NT2/D1 (cell line): ENCODE measurements at regions not wholly inside any gene's neighbourhood (a gene's known extent, or its start where the extent isn't known, plus 50 kb on each side); places are given as distances from the start of the nearest gene placed in this dataset.

ENCODE experiments used
- DNase-seq: peaks from one replicate; pipeline ENCODE4 v3.0.0-alpha.2; 2011; ENCODE audit warnings: low read depth, low spot score
- H3K27me3 ChIP-seq: 2 replicates; pipeline ENCODE4 v1.6.0; 2011; ENCODE audit warnings: mild to moderate bottlenecking; ENCODE audit not compliant: insufficient read length, insufficient read depth
- H3K36me3 ChIP-seq: 2 replicates; pipeline ENCODE4 v1.6.1; 2011; ENCODE audit warnings: mild to moderate bottlenecking, low read length, mixed read lengths; ENCODE audit not compliant: insufficient read depth, insufficient read length
- H3K4me1 ChIP-seq: 2 replicates; pipeline ENCODE4 v1.5.1; 2011; ENCODE audit not compliant: insufficient read depth, insufficient read length
- H3K4me3 ChIP-seq: 2 replicates; pipeline ENCODE4 v1.5.1; 2011; ENCODE audit warnings: low read depth; ENCODE audit not compliant: insufficient read length
- H3K9ac ChIP-seq: 2 replicates; pipeline ENCODE4 v1.6.0; 2011; ENCODE audit warnings: low read depth; ENCODE audit not compliant: insufficient read length
- H3K9me3 ChIP-seq: 2 replicates; pipeline ENCODE4 v1.5.1; 2011; ENCODE audit warnings: mild to moderate bottlenecking, low read length; ENCODE audit not compliant: insufficient read depth
- SUZ12 ChIP-seq: IDR thresholded peaks from 2 replicates; pipeline ENCODE4 v1.6.1; 2011; ENCODE audit not compliant: insufficient read length, insufficient read depth; ENCODE audit errors: extremely low read depth
- YY1 ChIP-seq: IDR thresholded peaks from 2 replicates; pipeline ENCODE4 v1.6.1; 2011; ENCODE audit not compliant: insufficient read length, insufficient read depth
- ZNF274 ChIP-seq: IDR thresholded peaks from 2 replicates; pipeline ENCODE4 v1.6.1; 2011; ENCODE audit warnings: mild to moderate bottlenecking, low read depth, low read length

DNA sequence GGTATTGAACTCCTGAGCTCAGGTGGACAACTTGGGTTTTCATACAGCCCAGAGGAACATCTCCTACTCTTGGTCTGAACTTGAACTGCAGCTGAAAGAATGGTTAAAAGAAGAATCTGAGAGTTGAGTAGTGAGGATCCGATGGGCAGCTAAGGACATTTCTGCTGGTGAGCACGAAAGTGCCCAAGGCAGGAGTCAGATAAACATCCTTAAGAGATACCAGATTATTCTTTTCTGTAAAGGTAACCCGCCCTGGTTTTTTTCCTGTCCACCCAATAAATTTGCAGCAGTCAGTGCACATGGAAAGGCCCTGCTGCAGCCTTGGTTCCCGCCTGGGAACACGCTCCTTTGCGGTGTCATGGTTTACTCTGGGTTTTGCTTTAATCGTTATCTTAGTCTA lies 78.4 kb upstream of the ARHGEF7 start:
- Histone ChIP-seq H3K27me3 (no peaks in the 10 kb centered on the region), H3K36me3 (no peaks in the 10 kb centered on the region), H3K9me3 (no peaks in the 10 kb centered on the region), H3K4me3 (no peak overlapping the region), H3K9ac (no peak overlapping the region), H3K4me1 (no peaks in the 10 kb centered on the region)
- no peak for DNase-seq
- TF ChIP-seq ZNF274 (no peak), SUZ12 (no peak), YY1 (no peak)

GRCh38 chr13:111035861-111036260 lies 79.2 kb upstream of the ARHGEF7 start:
- no peak overlapping the region for H3K9ac ChIP-seq
- no peak for DNase-seq
- H3K27me3 ChIP-seq, result no peaks in the 10 kb centered on the region
- TF ChIP-seq ZNF274, result no peak
- TF ChIP-seq SUZ12, result no peak
- TF ChIP-seq YY1, result no peak
- H3K4me3 ChIP-seq, result no peak overlapping the region
- no peaks in the 10 kb centered on the region for H3K36me3 ChIP-seq
- no peaks in the 10 kb centered on the region for H3K9me3 ChIP-seq
- H3K4me1 ChIP-seq, result no peaks in the 10 kb centered on the region

- Histone ChIP-seq H3K4me1 (no peaks in the 10 kb centered on the region), H3K4me3 (no peak overlapping the region), H3K9ac (no peak overlapping the region), H3K9me3 (no peaks in the 10 kb centered on the region), H3K36me3 (no peaks in the 10 kb centered on the region), H3K27me3 (no peaks in the 10 kb centered on the region)
- no peak for DNase-seq
- TF ChIP-seq SUZ12 (no peak), YY1 (no peak), ZNF274 (no peak)
Measured at GRCh38 chr13:111034811-111035210, 80.3 kb upstream of the ARHGEF7 start.

DNA sequence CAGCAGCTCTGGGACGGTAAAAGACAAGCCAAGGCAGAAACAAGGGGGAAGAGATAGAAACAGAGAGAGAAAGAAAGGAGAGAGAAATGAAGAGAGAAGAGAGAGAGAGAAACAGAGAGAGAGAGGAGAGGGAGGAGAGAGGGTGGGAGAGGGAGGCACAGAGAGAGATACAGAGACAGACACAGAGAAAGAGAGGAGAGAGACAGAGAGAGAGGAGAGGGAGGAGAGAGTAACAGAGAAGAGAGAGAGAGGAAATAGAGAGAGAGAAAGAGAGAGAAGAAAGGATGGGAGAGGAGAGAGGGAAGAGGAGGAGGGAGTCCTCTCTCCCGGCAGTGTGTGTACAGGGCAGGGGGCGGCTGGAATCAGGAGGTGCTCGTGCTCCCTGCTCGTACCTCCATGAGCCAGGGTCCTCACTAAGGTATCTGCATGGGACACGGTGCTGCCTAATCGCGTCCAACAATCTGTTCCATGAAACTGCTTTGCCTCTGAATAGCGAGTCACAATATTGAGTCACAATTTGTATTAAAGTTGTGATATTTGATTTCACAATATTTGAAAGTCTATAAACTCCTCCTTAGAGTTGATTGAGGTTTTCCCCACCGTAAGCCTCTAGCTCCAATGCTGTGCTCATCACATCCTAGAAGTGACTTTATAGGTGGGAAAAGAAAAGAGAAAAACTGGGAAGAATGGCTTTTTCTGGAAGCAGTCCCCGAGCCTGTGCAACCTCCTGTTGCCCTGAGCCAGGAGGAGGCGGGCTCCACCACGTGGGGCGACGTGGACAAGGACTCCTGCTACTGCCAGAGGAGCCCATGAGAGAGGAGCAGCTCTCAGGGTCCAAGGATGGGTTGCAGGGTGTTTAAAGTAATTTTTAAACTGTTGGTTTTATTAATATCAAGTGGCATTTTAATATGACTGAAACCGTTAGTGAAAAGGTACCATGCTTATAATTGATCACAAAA lies 81.7 kb upstream of the ARHGEF7 start:
- TF ChIP-seq YY1 (no peak), ZNF274 (no peak), SUZ12 (no peak)
- H3K36me3 ChIP-seq, result no peaks in the 10 kb centered on the region
- H3K4me1 ChIP-seq, result no peaks in the 10 kb centered on the region
- DNase-seq, result no peak
- H3K9ac ChIP-seq, result no peak overlapping the region
- no peaks in the 10 kb centered on the region for H3K9me3 ChIP-seq
- H3K4me3 ChIP-seq, result no peak overlapping the region
- no peaks in the 10 kb centered on the region for H3K27me3 ChIP-seq

DNA sequence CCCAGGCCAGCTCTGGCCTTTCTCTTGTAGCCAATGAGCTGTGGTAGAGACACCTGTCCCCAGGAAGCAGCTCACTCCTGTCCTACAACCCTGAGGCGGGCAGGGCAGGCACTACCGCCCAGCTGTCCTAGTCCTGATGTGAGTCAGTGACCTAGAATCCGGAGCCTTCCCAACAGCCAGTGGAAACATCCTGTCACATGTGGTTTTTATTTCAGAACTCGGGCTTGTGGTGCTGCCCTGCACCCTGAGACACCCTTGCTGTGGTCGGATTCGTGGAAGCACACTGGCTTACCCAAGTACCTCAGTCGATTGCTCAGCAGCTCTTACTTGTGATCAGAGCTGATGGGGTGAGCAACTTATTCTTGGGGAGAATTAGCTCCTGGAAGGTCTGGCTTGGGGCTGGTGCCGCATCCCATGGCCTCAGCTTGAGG lies 83.6 kb upstream of the ARHGEF7 start:
- Histone ChIP-seq H3K9ac (no peak overlapping the region), H3K4me1 (no peaks in the 10 kb centered on the region), H3K36me3 (no peaks in the 10 kb centered on the region), H3K9me3 (no peaks in the 10 kb centered on the region), H3K4me3 (no peak overlapping the region), H3K27me3 (no peaks in the 10 kb centered on the region)
- TF ChIP-seq ZNF274, result no peak
- TF ChIP-seq SUZ12, result no peak
- TF ChIP-seq YY1, result no peak
- DNase-seq, result no peak

DNA sequence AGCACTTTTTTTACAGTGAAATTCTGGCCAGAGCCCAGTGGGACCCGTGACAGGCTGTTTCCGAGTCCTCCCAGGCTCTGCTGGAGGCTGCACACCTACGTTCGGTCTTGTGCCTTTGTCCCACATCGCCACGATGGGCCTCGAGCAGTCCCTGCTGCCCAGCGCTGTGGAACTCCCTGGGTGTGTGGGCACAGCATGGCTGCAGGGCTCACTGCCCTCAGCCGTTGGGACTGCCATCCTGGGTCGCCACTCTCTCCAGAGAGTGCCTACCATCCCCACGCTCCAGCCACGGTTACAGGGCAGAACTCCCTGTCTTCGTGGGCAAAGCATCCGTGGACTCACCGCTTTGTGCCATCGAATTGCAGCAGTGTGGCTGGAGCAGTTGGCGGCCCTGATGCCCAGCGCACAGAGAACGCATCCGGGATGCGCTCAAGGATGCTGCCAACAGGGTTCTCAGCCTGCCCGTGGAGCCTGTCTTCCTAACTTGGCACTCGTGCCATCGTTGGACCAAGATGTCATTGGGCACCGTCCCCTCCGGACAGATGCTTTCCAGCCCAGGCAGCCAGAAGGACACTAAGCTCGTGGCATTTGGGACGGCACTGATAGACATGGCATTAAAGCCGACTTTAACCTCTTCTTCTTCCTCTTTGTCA lies 85.0 kb upstream of the ARHGEF7 start:
- no peak overlapping the region for H3K9ac ChIP-seq
- TF ChIP-seq YY1, result no peak
- TF ChIP-seq SUZ12, result no peak
- no peak for TF ChIP-seq ZNF274
- no peaks in the 10 kb centered on the region for H3K9me3 ChIP-seq
- H3K27me3 ChIP-seq, result no peaks in the 10 kb centered on the region
- H3K4me1 ChIP-seq, result no peaks in the 10 kb centered on the region
- DNase-seq, result no peak
- no peak overlapping the region for H3K4me3 ChIP-seq
- H3K36me3 ChIP-seq, result no peaks in the 10 kb centered on the region
